ENCODE measurements at regions not wholly inside any gene's neighbourhood (a gene's known extent, or its start where the extent isn't known, plus 50 kb on each side); places are given as distances from the start of the nearest gene placed in this dataset.

DNA sequence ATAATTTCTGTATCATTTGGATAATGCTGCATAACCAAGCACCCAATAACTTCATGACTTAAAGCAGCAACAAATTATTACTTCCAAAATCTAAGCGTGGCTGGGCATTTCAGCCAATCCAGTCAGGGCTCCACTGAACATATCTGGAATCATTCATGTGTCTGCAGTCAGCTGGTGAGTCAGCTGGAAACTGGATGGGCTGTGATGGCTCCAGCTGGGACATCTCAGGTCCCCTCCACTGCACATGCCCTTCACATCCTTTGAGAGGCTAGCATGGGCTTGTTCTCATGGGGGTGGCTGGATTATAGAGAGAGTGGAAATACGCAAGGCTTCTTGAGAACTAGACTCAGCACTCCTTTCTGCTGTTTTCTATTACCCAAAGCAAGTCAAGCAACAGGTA is 961.9 kb downstream of the DIAPH3 start:
- H3K9me2 ChIP-seq = no peaks in the 10 kb centered on the region
- POLR2A ChIA-PET = no interaction called here

More for the DNA sequence above, 961.9 kb downstream of the DIAPH3 start:
- no peaks in the 10 kb centered on the region for H3K79me2 ChIP-seq (ENCODE audit: insufficient read depth)
- no peaks in the 10 kb centered on the region for H3K36me3 ChIP-seq (replicated peaks in 1 of 2; ENCODE audit: control insufficient read depth in 1 of 2, insufficient read depth in 2 of 2, low read length in 1 of 2)
- no peak for DNase-seq
- no peak overlapping the region for H3K4me3 ChIP-seq (ENCODE audit: low read depth in 2 of 2, low read length in 1 of 2)
- H3K27me3 ChIP-seq (ENCODE audit: insufficient read depth) = no peaks in the 10 kb centered on the region
- no peaks in the 10 kb centered on the region for H4K20me1 ChIP-seq (ENCODE audit: insufficient read depth)
- no peak overlapping the region for H3K27ac ChIP-seq (ENCODE audit: low read depth in 2 of 2, low read length in 1 of 2)
- H3K4me1 ChIP-seq (ENCODE audit: control insufficient read depth in 1 of 2, insufficient read depth in 2 of 2, low read depth in 1 of 2, low read length in 1 of 2) = peaks cover 0 to 2% of the 10 kb centered on the region in 2 experiments; a peak in 1 of 4 replicates
- H2AFZ ChIP-seq (ENCODE audit: low read depth) = no peak overlapping the region
- no peak overlapping the region for H3K9ac ChIP-seq
- no peaks in the 10 kb centered on the region for H3K9me3 ChIP-seq
- TF ChIP-seq, protein P1, sequence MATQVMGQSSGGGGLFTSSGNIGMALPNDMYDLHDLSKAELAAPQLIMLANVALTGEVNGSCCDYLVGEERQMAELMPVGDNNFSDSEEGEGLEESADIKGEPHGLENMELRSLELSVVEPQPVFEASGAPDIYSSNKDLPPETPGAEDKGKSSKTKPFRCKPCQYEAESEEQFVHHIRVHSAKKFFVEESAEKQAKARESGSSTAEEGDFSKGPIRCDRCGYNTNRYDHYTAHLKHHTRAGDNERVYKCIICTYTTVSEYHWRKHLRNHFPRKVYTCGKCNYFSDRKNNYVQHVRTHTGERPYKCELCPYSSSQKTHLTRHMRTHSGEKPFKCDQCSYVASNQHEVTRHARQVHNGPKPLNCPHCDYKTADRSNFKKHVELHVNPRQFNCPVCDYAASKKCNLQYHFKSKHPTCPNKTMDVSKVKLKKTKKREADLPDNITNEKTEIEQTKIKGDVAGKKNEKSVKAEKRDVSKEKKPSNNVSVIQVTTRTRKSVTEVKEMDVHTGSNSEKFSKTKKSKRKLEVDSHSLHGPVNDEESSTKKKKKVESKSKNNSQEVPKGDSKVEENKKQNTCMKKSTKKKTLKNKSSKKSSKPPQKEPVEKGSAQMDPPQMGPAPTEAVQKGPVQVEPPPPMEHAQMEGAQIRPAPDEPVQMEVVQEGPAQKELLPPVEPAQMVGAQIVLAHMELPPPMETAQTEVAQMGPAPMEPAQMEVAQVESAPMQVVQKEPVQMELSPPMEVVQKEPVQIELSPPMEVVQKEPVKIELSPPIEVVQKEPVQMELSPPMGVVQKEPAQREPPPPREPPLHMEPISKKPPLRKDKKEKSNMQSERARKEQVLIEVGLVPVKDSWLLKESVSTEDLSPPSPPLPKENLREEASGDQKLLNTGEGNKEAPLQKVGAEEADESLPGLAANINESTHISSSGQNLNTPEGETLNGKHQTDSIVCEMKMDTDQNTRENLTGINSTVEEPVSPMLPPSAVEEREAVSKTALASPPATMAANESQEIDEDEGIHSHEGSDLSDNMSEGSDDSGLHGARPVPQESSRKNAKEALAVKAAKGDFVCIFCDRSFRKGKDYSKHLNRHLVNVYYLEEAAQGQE (IDR thresholded peaks at IDR 0.05; ENCODE audit: low read depth, low read length) = no peak
- TF ChIP-seq TAF1 (IDR thresholded peaks at IDR 0.05; ENCODE audit: borderline replicate concordance, low read depth, low read length) = no peak
- TF ChIP-seq, protein P2, sequence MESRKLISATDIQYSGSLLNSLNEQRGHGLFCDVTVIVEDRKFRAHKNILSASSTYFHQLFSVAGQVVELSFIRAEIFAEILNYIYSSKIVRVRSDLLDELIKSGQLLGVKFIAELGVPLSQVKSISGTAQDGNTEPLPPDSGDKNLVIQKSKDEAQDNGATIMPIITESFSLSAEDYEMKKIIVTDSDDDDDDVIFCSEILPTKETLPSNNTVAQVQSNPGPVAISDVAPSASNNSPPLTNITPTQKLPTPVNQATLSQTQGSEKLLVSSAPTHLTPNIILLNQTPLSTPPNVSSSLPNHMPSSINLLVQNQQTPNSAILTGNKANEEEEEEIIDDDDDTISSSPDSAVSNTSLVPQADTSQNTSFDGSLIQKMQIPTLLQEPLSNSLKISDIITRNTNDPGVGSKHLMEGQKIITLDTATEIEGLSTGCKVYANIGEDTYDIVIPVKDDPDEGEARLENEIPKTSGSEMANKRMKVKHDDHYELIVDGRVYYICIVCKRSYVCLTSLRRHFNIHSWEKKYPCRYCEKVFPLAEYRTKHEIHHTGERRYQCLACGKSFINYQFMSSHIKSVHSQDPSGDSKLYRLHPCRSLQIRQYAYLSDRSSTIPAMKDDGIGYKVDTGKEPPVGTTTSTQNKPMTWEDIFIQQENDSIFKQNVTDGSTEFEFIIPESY (IDR thresholded peaks at IDR 0.05; ENCODE audit: borderline replicate concordance, low read depth) = no peak
- TF ChIP-seq, protein P3, sequence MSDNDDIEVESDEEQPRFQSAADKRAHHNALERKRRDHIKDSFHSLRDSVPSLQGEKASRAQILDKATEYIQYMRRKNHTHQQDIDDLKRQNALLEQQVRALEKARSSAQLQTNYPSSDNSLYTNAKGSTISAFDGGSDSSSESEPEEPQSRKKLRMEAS (IDR thresholded peaks at IDR 0.05; ENCODE audit: low read depth) = no peak
- no peak for TF ChIP-seq USF1 (IDR thresholded peaks at IDR 0.05; ENCODE audit: borderline replicate concordance, low read depth)
- no peak for TF ChIP-seq RAD21 (IDR thresholded peaks at IDR 0.05; ENCODE audit: low read length)
- TF ChIP-seq NRF1 (IDR thresholded peaks at IDR 0.05; ENCODE audit: low read depth, low read length) = no peak
- no peak for TF ChIP-seq TEAD4 (IDR thresholded peaks at IDR 0.05; ENCODE audit: borderline replicate concordance, insufficient read depth)
- TF ChIP-seq, protein P4, sequence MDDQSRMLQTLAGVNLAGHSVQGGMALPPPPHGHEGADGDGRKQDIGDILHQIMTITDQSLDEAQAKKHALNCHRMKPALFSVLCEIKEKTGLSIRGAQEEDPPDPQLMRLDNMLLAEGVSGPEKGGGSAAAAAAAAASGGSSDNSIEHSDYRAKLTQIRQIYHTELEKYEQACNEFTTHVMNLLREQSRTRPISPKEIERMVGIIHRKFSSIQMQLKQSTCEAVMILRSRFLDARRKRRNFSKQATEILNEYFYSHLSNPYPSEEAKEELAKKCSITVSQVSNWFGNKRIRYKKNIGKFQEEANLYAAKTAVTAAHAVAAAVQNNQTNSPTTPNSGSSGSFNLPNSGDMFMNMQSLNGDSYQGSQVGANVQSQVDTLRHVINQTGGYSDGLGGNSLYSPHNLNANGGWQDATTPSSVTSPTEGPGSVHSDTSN (IDR thresholded peaks at IDR 0.05) = no peak
- no peak for TF ChIP-seq EZH2phosphoT487 (IDR thresholded peaks at IDR 0.05; ENCODE audit: borderline replicate concordance, low read depth)
- no peak for TF ChIP-seq RFX5 (IDR thresholded peaks at IDR 0.05; ENCODE audit: low read length)
- TF ChIP-seq NFIC (IDR thresholded peaks at IDR 0.05; ENCODE audit: borderline replicate concordance) = no peak
- TF ChIP-seq MXI1 (IDR thresholded peaks at IDR 0.05; ENCODE audit: low read depth, low read length) = no peak
- no peak for TF ChIP-seq POLR2AphosphoS5 (IDR thresholded peaks at IDR 0.05; ENCODE audit: low read depth, low read length)
- TF ChIP-seq FOXM1 (IDR thresholded peaks at IDR 0.05; ENCODE audit: low read depth) = no peak
- TF ChIP-seq RXRA (IDR thresholded peaks at IDR 0.05; ENCODE audit: borderline replicate concordance, low read depth) = no peak
- no peak for TF ChIP-seq FOSL2 (IDR thresholded peaks at IDR 0.05; ENCODE audit: borderline replicate concordance, low read depth)
- H3K4me2 ChIP-seq = no peak overlapping the region
- no peaks in the 10 kb centered on the region for H3F3A ChIP-seq (replicated peaks; ENCODE audit: insufficient read depth)
- 31% methylated on average over 2 of the region's 2 CpGs for WGBS (ENCODE audit: low lambda C conversion rate)
- CTCF ChIA-PET = no interaction called here
